ENCODE measurements at regions not wholly inside any gene's neighbourhood (a gene's known extent, or its start where the extent isn't known, plus 50 kb on each side); places are given as distances from the start of the nearest gene placed in this dataset.

- no peak overlapping the region for H2BK12ac ChIP-seq (ENCODE audit: low read length)
- H3K4me1 ChIP-seq (ENCODE audit: control insufficient read depth in 1 of 2, insufficient read depth in 2 of 2, low read length in 2 of 2) = peaks cover 2 to 3% of the 10 kb centered on the region in 2 experiments
- H2AK5ac ChIP-seq (ENCODE audit: low read length) = no peak overlapping the region
- no peak overlapping the region for H4K8ac ChIP-seq (ENCODE audit: low read depth, low read length)
- no peak overlapping the region for H3K4me3 ChIP-seq (ENCODE audit: low read depth, low read length)
- H3K4ac ChIP-seq (ENCODE audit: low read depth, low read length) = no peak overlapping the region
- DNase-seq = no peak
- H4K91ac ChIP-seq (ENCODE audit: low read depth, low read length) = no peak overlapping the region
- H3K9ac ChIP-seq (ENCODE audit: low read length) = no peak overlapping the region
- no peaks in the 10 kb centered on the region for H3K79me2 ChIP-seq (ENCODE audit: control insufficient read depth, insufficient read depth, low read length, poor library complexity)
- no peak overlapping the region for H3K23ac ChIP-seq (ENCODE audit: low read length)
- no peaks in the 10 kb centered on the region for H3K79me1 ChIP-seq (ENCODE audit: low read length)
- no peak overlapping the region for H4K12ac ChIP-seq (ENCODE audit: low read depth, low read length)
- H3K36me3 ChIP-seq (ENCODE audit: control insufficient read depth in 1 of 2, insufficient read depth in 2 of 2, low read length in 2 of 2) = no peaks in the 10 kb centered on the region
- no peak overlapping the region for H2AFZ ChIP-seq (ENCODE audit: insufficient read depth, low read length, poor library complexity)
- H3K4me2 ChIP-seq (ENCODE audit: low read length) = no peak overlapping the region
- no peak overlapping the region for H2BK120ac ChIP-seq (ENCODE audit: insufficient read depth, low read length, poor library complexity)
- no peak overlapping the region for H3K14ac ChIP-seq (ENCODE audit: low read length)
- no CpG with 5 or more reads among the region's 2 CpGs for WGBS (ENCODE audit: extremely low coverage, insufficient coverage, insufficient read length)
- no peak overlapping the region for H3K18ac ChIP-seq (ENCODE audit: low read length)
- no peaks in the 10 kb centered on the region for H3K9me3 ChIP-seq (ENCODE audit: insufficient read depth, low read depth, low read length)
- H2BK5ac ChIP-seq (ENCODE audit: low read depth, low read length, poor library complexity) = no peak overlapping the region
- no peaks in the 10 kb centered on the region for H3K27me3 ChIP-seq (ENCODE audit: insufficient read depth, low read length)
- H3K27ac ChIP-seq (ENCODE audit: low read depth, low read length) = no peak overlapping the region
Observed at GRCh38 chr21:15197696-15198095, 132.9 kb upstream of the NRIP1 start.

GRCh38 chr21:15199414-15200383, 134.9 kb upstream of the NRIP1 start:
- no peak overlapping the region for H2BK12ac ChIP-seq (ENCODE audit: low read length)
- H3K4me2 ChIP-seq (ENCODE audit: low read length) = peak overlapping the region; percentile 25
- H3K27me3 ChIP-seq (ENCODE audit: insufficient read depth, low read length) = no peaks in the 10 kb centered on the region
- no peak overlapping the region for H2BK5ac ChIP-seq (ENCODE audit: low read depth, low read length, poor library complexity)
- H3K4me3 ChIP-seq (ENCODE audit: low read depth, low read length) = no peak overlapping the region
- peaks cover 4 to 6% of the 10 kb centered on the region in 2 experiments for H3K4me1 ChIP-seq (ENCODE audit: control insufficient read depth in 1 of 2, insufficient read depth in 2 of 2, low read length in 2 of 2)
- H3K36me3 ChIP-seq (ENCODE audit: control insufficient read depth in 1 of 2, insufficient read depth in 2 of 2, low read length in 2 of 2) = no peaks in the 10 kb centered on the region
- no peak overlapping the region for H4K91ac ChIP-seq (ENCODE audit: low read depth, low read length)
- no peak overlapping the region for H3K14ac ChIP-seq (ENCODE audit: low read length)
- H3K23ac ChIP-seq (ENCODE audit: low read length) = no peak overlapping the region
- H2AK5ac ChIP-seq (ENCODE audit: low read length) = no peak overlapping the region
- DNase-seq = peak; percentile 89 to 92
- peak overlapping the region; percentile 54 for H3K27ac ChIP-seq (ENCODE audit: low read depth, low read length)
- no peak overlapping the region for H3K18ac ChIP-seq (ENCODE audit: low read length)
- H3K79me1 ChIP-seq (ENCODE audit: low read length) = peaks cover 2% of the 10 kb centered on the region
- no peak overlapping the region for H2BK120ac ChIP-seq (ENCODE audit: insufficient read depth, low read length, poor library complexity)
- no peak overlapping the region for H2AFZ ChIP-seq (ENCODE audit: insufficient read depth, low read length, poor library complexity)
- no CpG with 5 or more reads among the region's 8 CpGs for WGBS (ENCODE audit: extremely low coverage, insufficient coverage, insufficient read length)
- H3K9ac ChIP-seq (ENCODE audit: low read length) = no peak overlapping the region
- no peaks in the 10 kb centered on the region for H3K9me3 ChIP-seq (ENCODE audit: insufficient read depth, low read depth, low read length)
- no peak overlapping the region for H4K8ac ChIP-seq (ENCODE audit: low read depth, low read length)
- no peaks in the 10 kb centered on the region for H3K79me2 ChIP-seq (ENCODE audit: control insufficient read depth, insufficient read depth, low read length, poor library complexity)
- H3K4ac ChIP-seq (ENCODE audit: low read depth, low read length) = no peak overlapping the region
- H4K12ac ChIP-seq (ENCODE audit: low read depth, low read length) = no peak overlapping the region

GRCh38 chr21:15203740-15204139, 138.9 kb upstream of the NRIP1 start:
- no CpG with 5 or more reads among the region's 3 CpGs for WGBS (ENCODE audit: extremely low coverage, insufficient coverage, insufficient read length)
- no peak overlapping the region for H3K9ac ChIP-seq (ENCODE audit: low read length)

GRCh38 chr21:15204140-15204969, 139.6 kb upstream of the NRIP1 start:
- no peak overlapping the region for H3K27ac ChIP-seq (ENCODE audit: low read depth, low read length)
- H3K4me1 ChIP-seq (ENCODE audit: control insufficient read depth in 1 of 2, insufficient read depth in 2 of 2, low read length in 2 of 2) = peaks cover 8 to 12% of the 10 kb centered on the region in 2 experiments
- no peak overlapping the region for H3K23ac ChIP-seq (ENCODE audit: low read length)
- no peak overlapping the region for H3K4ac ChIP-seq (ENCODE audit: low read depth, low read length)
- no peaks in the 10 kb centered on the region for H3K36me3 ChIP-seq (ENCODE audit: control insufficient read depth in 1 of 2, insufficient read depth in 2 of 2, low read length in 2 of 2)
- H2BK120ac ChIP-seq (ENCODE audit: insufficient read depth, low read length, poor library complexity) = no peak overlapping the region
- H3K4me2 ChIP-seq (ENCODE audit: low read length) = no peak overlapping the region
- H2AFZ ChIP-seq (ENCODE audit: insufficient read depth, low read length, poor library complexity) = no peak overlapping the region
- H3K18ac ChIP-seq (ENCODE audit: low read length) = no peak overlapping the region
- no peaks in the 10 kb centered on the region for H3K27me3 ChIP-seq (ENCODE audit: insufficient read depth, low read length)
- no peak overlapping the region for H3K4me3 ChIP-seq (ENCODE audit: low read depth, low read length)
- H4K91ac ChIP-seq (ENCODE audit: low read depth, low read length) = no peak overlapping the region
- H3K9ac ChIP-seq (ENCODE audit: low read length) = no peak overlapping the region
- no peak overlapping the region for H2AK5ac ChIP-seq (ENCODE audit: low read length)
- H4K8ac ChIP-seq (ENCODE audit: low read depth, low read length) = no peak overlapping the region
- H3K14ac ChIP-seq (ENCODE audit: low read length) = no peak overlapping the region
- DNase-seq = no peak
- no peaks in the 10 kb centered on the region for H3K9me3 ChIP-seq (ENCODE audit: insufficient read depth, low read depth, low read length)
- no peaks in the 10 kb centered on the region for H3K79me2 ChIP-seq (ENCODE audit: control insufficient read depth, insufficient read depth, low read length, poor library complexity)
- WGBS (ENCODE audit: extremely low coverage, insufficient coverage, insufficient read length) = no CpG with 5 or more reads among the region's 13 CpGs
- H3K79me1 ChIP-seq (ENCODE audit: low read length) = peaks cover 6% of the 10 kb centered on the region
- no peak overlapping the region for H4K12ac ChIP-seq (ENCODE audit: low read depth, low read length)
- H2BK5ac ChIP-seq (ENCODE audit: low read depth, low read length, poor library complexity) = no peak overlapping the region
- no peak overlapping the region for H2BK12ac ChIP-seq (ENCODE audit: low read length)

More at GRCh38 chr21:15203740-15204139, 138.9 kb upstream of the NRIP1 start:
- Histone ChIP-seq H3K9me3 (ENCODE audit: insufficient read depth, low read depth, low read length) (no peaks in the 10 kb centered on the region), H3K27ac (ENCODE audit: low read depth, low read length) (no peak overlapping the region), H3K4me1 (ENCODE audit: control insufficient read depth in 1 of 2, insufficient read depth in 2 of 2, low read length in 2 of 2) (peaks cover 8 to 12% of the 10 kb centered on the region in 2 experiments), H3K14ac (ENCODE audit: low read length) (no peak overlapping the region), H2BK5ac (ENCODE audit: low read depth, low read length, poor library complexity) (no peak overlapping the region), H2BK12ac (ENCODE audit: low read length) (no peak overlapping the region), H3K36me3 (ENCODE audit: control insufficient read depth in 1 of 2, insufficient read depth in 2 of 2, low read length in 2 of 2) (no peaks in the 10 kb centered on the region), H3K4me3 (ENCODE audit: low read depth, low read length) (no peak overlapping the region), H3K27me3 (ENCODE audit: insufficient read depth, low read length) (no peaks in the 10 kb centered on the region), H2BK120ac (ENCODE audit: insufficient read depth, low read length, poor library complexity) (no peak overlapping the region), H3K23ac (ENCODE audit: low read length) (no peak overlapping the region), H2AK5ac (ENCODE audit: low read length) (no peak overlapping the region), H4K91ac (ENCODE audit: low read depth, low read length) (no peak overlapping the region), H3K4me2 (ENCODE audit: low read length) (no peak overlapping the region), H3K79me2 (ENCODE audit: control insufficient read depth, insufficient read depth, low read length, poor library complexity) (no peaks in the 10 kb centered on the region), H4K12ac (ENCODE audit: low read depth, low read length) (no peak overlapping the region), H3K4ac (ENCODE audit: low read depth, low read length) (no peak overlapping the region), H4K8ac (ENCODE audit: low read depth, low read length) (no peak overlapping the region), H2AFZ (ENCODE audit: insufficient read depth, low read length, poor library complexity) (no peak overlapping the region), H3K79me1 (ENCODE audit: low read length) (peaks cover 6% of the 10 kb centered on the region), H3K18ac (ENCODE audit: low read length) (no peak overlapping the region)
- DNase-seq = no peak

Measured in trophoblast cell (in vitro differentiated cells and primary cell).